NCI-H1092 treated with DMSO at 0.1 percent for 48 hours (cell line): ENCODE measurements at regions not wholly inside any gene's neighbourhood (a gene's known extent, or its start where the extent isn't known, plus 50 kb on each side); places are given as distances from the start of the nearest gene placed in this dataset.
A peak's percentile ranks its signal among the peaks of the same experiment; 100 is the strongest.
"Not testable (repeated sequence)": the region's sequence is repeated elsewhere in the genome, so short reads cannot be mapped to it uniquely, and the experiment has no call there.

Source experiments
- DNase-seq: peaks from one replicate; lab custom pipeline; 2025; lab: John Stamatoyannopoulos, UW

GRCh38 chr2:144937066-144937465 is 417.1 kb upstream of the ZEB2 start:
- no peak for DNase-seq

GRCh38 chr2:144936442-144936841 is 416.5 kb upstream of the ZEB2 start:
- no peak for DNase-seq

GRCh38 chr2:144935736-144936135 is 415.8 kb upstream of the ZEB2 start:
- DNase-seq: no peak

DNA sequence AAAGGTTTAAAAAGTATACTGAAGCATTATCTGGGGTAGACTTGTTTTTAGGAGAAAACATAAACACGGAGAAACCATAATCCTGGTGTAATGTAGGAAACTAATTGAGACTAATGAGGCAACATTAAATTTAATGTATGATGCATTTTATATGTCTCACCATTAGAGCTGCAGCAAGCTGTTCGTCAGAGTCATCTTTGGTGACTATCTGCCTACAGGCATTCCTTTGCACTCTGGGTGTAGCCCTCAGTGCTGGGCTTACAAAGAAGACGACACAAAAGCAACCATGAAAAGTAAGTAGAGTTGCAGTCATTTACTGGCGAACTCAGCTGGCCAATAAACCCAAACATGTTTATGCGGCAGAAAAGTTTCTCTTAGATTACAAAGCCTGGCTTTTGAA is 415.3 kb upstream of the ZEB2 start:
- DNase-seq: no peak

GRCh38 chr2:144931960-144932359 is 412.0 kb upstream of the ZEB2 start:
- DNase-seq: no peak

DNA sequence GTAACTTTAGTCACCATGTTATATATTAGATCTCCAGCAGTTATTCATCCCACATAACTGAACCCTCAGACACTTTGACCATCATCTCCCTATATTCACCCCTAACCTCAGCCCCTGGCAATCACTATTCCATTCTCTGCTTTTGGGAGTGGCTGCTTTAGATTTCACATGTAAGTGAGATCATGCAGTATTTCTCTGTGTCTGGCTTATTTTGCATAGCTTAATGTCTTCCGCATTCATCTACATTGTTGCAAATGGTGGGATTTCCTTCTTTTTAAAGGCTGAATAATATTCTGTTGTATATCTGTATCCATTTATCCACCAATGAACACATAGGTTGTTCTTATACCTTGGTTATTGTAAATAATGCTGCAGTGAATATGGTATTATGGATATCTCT is 411.6 kb upstream of the ZEB2 start:
- DNase-seq: no peak

DNA sequence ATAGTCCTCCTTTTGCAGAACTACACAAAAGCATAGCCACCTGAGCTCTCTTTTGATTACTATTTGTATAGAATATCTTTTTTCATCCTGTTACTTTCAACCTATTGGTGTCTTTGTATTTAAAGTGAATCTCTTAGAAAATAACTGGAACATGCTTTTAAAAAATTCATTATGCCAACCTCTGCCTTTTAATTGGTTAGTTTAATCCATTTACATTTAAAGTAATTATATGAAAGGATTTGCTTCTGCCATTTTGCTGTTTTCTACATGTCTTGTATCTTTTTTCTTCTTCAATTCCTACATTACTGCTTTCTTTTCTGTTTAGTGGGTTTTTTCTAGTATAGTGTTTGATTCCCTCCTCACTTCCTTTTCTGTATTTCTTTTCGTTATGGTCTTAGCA is 407.5 kb upstream of the ZEB2 start:
- DNase-seq: no peak

DNA sequence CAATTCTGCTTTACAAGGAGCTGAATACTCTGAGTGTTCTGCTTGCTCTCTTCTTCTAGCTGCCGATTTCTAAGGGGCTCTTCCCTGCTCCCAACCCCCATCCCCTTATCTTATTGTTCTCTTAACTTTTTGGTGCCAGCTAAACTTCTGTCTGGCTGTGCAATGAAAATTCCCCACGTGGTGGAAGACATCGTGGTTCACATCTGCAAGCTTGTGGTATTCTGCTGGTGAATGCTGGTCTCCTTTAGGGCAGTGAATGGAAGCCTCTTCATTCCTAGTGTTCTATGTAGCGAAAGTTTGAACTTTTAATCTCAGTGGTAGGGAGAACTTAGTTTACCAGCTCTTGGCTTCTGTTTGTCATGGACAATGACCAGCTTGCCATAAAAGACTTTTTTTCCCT is 406.0 kb upstream of the ZEB2 start:
- no peak for DNase-seq

- no peak for DNase-seq
Measured at GRCh38 chr2:144924827-144925226, 404.9 kb upstream of the ZEB2 start.

DNA sequence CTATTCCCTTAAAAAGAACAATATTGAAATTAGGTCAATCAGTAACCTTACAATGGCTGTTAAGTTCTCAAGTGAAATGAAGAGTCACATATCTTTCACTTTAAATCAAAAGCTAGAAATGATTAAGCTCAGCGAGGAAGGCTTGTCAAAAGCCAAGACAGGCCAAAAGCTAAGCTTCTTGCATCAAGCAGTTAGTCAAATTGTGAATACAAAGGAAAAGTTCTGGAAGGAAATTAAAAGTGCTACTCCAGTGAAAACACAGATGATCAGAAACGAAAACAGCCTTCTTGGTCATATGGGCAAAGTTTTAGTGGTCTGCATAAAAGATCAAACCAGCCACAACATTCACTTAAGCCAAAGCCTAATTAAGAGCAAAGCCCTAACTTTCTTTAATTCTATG is 402.6 kb upstream of the ZEB2 start:
- no peak for DNase-seq

DNA sequence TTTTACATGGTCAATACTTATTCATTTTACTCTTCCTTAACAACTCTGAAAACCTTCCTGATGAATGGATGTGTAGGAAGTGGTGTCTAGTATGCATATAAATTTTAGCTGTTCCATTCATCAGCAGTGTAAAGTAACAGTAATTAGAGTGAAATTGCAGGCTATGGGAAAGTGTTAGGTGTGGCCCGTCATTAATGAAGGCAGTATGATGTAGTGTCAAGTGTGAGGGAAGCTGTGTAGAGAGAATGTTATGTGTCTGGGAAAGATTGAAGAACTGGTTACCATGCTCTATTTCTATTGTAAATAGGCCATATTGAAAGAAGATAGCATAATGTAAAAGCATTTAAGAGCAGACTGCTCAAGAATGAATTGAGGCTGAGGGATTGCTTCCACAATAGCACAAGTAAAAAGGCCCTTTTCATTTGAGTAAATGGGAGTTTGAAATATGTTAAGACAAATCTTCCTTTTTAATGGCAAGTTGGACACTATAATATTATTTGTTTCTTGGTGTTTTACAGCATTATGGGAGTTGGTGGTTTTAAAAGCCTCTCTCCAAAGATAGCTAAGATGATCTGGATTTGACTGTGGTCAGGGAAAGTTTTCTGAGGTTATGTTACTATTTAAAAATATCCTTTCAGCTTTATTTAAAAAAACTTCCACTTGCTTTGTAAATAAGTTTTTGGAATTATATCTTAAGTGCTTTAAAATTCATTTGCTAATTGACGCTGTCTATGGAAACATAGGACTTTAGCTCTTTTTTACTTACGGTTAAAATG is 401.0 kb upstream of the ZEB2 start:
- no peak for DNase-seq

GRCh38 chr2:144914622-144915318 is 394.9 kb upstream of the ZEB2 start:
- DNase-seq: no peak

GRCh38 chr2:144914113-144914512 is 394.2 kb upstream of the ZEB2 start:
- DNase-seq: no peak

DNA sequence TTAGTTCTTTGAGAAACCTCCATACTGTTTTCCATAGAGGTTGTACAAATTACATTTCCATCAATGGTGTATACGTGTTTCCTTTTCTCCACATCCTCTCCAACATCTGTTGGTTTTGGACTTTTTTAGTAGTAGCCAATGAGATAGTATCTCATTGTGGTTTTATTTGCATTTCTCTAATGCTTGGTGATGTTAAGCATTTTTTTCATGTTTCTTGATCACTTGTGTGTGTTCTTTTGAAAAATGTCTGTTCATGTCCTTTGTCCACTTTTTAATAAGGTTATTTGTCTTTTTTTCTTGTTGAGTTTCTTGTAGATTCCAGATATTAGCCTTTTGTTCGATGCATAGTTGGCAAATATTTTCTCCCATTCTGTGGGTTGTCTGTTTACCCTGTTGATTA is 392.3 kb upstream of the ZEB2 start:
- DNase-seq: no peak

DNA sequence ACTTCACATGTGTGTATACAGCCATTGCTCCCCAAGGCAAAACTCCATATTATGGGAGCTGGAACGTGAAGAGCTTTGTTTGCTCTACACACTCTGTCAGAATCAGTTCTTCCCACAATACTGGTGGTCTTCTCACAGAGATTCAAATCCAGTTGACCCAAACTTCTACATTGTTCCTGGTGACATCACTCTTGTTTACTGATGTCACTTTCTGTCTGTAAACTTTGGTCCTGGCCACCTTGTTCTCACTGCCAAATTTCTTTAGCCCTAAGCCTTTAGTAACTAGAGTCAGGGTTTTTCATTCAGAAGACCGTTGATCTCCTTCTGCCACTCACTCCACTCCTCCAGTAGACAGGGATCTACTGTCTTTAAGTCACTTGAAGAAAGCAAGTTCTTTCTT is 386.0 kb upstream of the ZEB2 start:
- DNase-seq: no peak

GRCh38 chr2:144904612-144905011 is 384.7 kb upstream of the ZEB2 start:
- no peak for DNase-seq

GRCh38 chr2:144903045-144903444 is 383.1 kb upstream of the ZEB2 start:
- not testable (repeated sequence) for DNase-seq

DNA sequence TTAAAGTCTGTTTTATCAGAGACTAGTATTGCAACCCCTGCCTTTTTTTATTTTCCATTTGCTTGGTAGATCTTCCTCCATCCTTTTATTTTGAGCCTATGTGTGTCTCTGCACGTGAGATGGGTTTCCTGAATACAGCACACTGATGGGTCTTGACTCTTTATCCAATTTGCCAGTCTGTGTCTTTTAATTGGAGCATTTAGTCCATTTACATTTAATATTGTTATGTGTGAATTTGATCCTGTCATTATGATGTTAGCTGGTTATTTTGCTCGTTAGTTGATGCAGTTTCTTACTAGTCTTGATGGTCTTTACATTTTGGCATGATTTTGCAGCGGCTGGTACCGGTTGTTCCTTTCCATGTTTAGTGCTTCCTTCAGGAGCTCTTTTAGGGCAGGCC is 381.5 kb upstream of the ZEB2 start:
- DNase-seq: not testable (repeated sequence)

GRCh38 chr2:144896341-144896740 is 376.4 kb upstream of the ZEB2 start:
- DNase-seq: no peak

DNA sequence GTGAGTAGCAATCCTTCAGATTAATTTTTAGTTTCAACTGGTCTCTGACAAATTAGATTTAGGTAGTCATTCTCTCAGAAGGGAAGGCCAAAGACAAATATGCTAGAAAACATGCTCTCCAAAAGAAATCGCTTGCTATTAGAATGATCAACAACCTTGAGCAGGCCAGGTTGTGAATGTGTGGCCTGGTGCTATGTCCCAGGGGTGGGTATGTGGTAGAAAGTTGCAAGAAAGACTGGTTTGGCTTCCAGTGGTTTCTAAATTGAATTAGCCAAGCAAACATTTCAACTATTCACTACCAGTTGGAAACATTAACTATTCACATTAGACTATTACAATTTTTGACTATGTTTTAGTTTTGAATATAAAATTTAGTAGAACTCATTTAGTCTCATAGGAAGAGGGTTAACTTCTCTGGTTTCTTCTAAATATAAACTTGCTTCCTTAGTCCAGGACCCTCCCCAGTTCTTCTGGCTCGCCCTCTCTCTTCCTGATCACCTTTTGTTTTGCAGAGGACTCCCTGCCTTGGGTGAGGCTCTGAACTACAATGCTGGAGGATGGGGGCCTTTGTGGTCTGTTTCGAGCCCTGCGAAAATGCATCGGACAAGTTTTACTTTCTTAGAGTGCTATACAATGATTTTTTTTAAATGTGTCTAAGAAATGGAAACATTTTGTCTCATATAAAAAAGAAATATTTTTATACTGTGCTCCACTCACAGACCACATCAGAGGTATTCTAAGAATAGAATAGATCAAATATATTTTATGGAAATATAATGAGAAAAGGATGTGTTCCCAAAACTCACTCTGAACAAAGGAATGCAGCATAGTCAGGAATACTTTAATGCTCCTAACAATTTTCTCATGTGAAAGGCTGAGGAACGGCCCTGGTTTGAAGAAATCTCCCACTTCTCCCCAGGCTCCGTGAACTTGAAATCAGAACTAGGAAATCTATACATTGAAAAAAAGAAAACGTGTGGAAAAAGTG is 375.0 kb upstream of the ZEB2 start:
- no peak for DNase-seq

DNA sequence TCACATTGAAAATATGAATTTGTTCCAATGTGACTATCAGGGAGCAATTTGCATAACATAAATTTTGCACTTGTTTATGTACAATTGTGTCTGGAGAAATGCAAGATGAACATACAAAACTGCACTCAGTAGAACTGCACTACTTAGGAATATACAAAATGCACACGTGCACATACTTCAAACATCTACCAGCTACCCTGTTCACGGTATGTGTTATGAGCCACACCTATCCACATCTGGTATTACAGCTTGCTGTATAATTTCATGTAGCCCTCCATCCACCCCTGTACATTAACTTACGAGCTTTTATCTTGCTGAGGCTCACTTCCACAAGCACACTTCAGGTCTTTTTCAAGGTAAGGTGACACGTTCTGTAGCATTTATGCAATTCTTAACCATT is 373.5 kb upstream of the ZEB2 start:
- no peak for DNase-seq

DNA sequence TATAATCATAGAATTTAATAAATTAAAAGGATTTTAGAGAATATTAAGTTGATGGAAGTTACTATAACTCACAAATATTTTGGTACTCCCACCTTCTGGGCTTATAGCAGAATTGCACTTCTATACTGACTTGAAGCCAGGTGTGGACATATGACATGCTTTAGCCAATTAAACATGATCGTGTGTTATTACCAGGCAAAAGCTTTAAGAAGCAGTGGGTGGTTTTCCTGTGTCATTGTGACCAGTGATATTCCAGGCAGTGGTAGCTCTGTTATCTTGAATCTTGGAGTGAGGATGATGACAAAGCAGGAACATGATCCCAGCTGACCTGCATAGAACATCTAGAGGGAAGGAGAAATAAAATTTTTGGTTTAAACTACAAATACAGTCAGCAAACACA is 370.9 kb upstream of the ZEB2 start:
- DNase-seq: peak; percentile 21

DNA sequence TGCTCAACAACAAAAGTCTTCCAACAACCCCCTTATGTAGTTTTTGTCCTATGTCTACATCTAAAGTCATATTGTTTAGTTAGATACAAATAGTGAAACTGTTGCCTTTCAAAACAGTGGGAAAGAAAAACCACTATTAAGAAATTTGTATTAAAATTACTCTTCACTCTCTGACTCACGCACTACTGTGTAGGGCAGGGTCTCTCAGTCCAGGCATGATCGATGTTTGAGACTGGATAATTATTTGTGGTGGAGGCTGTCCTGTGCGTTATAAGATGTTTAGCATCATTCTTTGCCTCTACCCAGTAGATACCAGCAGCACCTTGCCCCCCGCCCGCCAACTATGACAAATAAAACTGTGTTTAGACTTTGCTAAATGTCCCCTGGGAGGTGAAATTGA is 369.4 kb upstream of the ZEB2 start:
- DNase-seq: no peak
